HAP-1 (cell line): ENCODE measurements at regions not wholly inside any gene's neighbourhood (a gene's known extent, or its start where the extent isn't known, plus 50 kb on each side); places are given as distances from the start of the nearest gene placed in this dataset.

Source experiments
- DNase-seq, 2 experiments: peaks; one replicate each; pipeline ENCODE4 v3.0.0-alpha.2; 2016 to 2020; ENCODE audit warnings: low spot score in 2 of 2
- H3K27me3 ChIP-seq: fragments of 250-450 bp; sonication (Bioruptor Pico); 2 replicates; pipeline ENCODE4 v1.5.1; 2020; ENCODE audit warnings: low read depth, mild to moderate bottlenecking, moderate library complexity
- H3K36me3 ChIP-seq: fragments of 250-450 bp; sonication (Bioruptor Pico); replicated peaks from 2 replicates; pipeline ENCODE4 v1.5.1; 2020; ENCODE audit warnings: mild to moderate bottlenecking
- H3K4me1 ChIP-seq: fragments of 250-450 bp; sonication (Bioruptor Pico); 2 replicates; pipeline ENCODE4 v1.5.1; 2020; ENCODE audit warnings: mild to moderate bottlenecking
- H3K4me3 ChIP-seq: fragments of 250-450 bp; sonication (Bioruptor Pico); 2 replicates; pipeline ENCODE4 v1.5.1; 2020; ENCODE audit warnings: mild to moderate bottlenecking, moderate library complexity
- H3K9me3 ChIP-seq: fragments of 250-450 bp; sonication (Bioruptor Pico); 2 replicates; pipeline ENCODE4 v1.5.1; 2020; ENCODE audit warnings: mild to moderate bottlenecking, moderate library complexity
- in situ Hi-C: fragments of 300-500 bp; cut with MboI; formaldehyde crosslinking; loops from 3 replicates; pipeline ENCODE4 v1.14.3; 2020; ENCODE audit warnings: low sequenced_read_pairs, inconsistent platforms, mixed read lengths

GRCh38 chr7:130941322-130942210 lies 207.6 kb upstream of the KLF14 start:
- in situ Hi-C loops, result no loop called here
- no peak for DNase-seq
- Histone ChIP-seq H3K27me3 (no peaks in the 10 kb centered on the region), H3K4me1 (peaks cover 12% of the 10 kb centered on the region), H3K36me3 (peaks cover 15% of the 10 kb centered on the region), H3K4me3 (no peak overlapping the region), H3K9me3 (no peaks in the 10 kb centered on the region)

- Histone ChIP-seq H3K4me1 (peaks cover 13% of the 10 kb centered on the region), H3K9me3 (no peaks in the 10 kb centered on the region), H3K36me3 (peaks cover 15% of the 10 kb centered on the region), H3K27me3 (no peaks in the 10 kb centered on the region), H3K4me3 (no peak overlapping the region)
- in situ Hi-C loops, result no loop called here
- no peak for DNase-seq
These were observed 208.4 kb upstream of the KLF14 start for GRCh38 chr7:130942211-130942964.

- Histone ChIP-seq H3K9me3 (no peaks in the 10 kb centered on the region), H3K4me1 (peaks cover 19% of the 10 kb centered on the region), H3K36me3 (peaks cover 15% of the 10 kb centered on the region), H3K27me3 (no peaks in the 10 kb centered on the region), H3K4me3 (no peak overlapping the region)
- in situ Hi-C loops, result no loop called here
- no peak for DNase-seq
These were observed 209.4 kb upstream of the KLF14 start for GRCh38 chr7:130943336-130943901.

- Histone ChIP-seq H3K4me1 (peaks cover 18% of the 10 kb centered on the region), H3K36me3 (peaks cover 15% of the 10 kb centered on the region), H3K4me3 (no peak overlapping the region)
These were observed 210.0 kb upstream of the KLF14 start for GRCh38 chr7:130943981-130944380.

GRCh38 chr7:130944997-130945396 lies 211.0 kb upstream of the KLF14 start:
- H3K36me3 ChIP-seq, result peaks cover 15% of the 10 kb centered on the region
- no peak overlapping the region for H3K4me3 ChIP-seq
- H3K27me3 ChIP-seq, result no peaks in the 10 kb centered on the region

More at GRCh38 chr7:130943981-130944380, 210.0 kb upstream of the KLF14 start:
- in situ Hi-C loops, result no loop called here
- H3K27me3 ChIP-seq, result no peaks in the 10 kb centered on the region
- no peak for DNase-seq
- H3K9me3 ChIP-seq, result no peaks in the 10 kb centered on the region

GRCh38 chr7:130945411-130945811 lies 211.4 kb upstream of the KLF14 start:
- Histone ChIP-seq H3K4me1 (peaks cover 9% of the 10 kb centered on the region), H3K4me3 (no peak overlapping the region), H3K9me3 (no peaks in the 10 kb centered on the region), H3K27me3 (no peaks in the 10 kb centered on the region), H3K36me3 (peaks cover 15% of the 10 kb centered on the region)
- no peak for DNase-seq
- in situ Hi-C loops, result no loop called here

More at GRCh38 chr7:130944997-130945396, 211.0 kb upstream of the KLF14 start:
- Histone ChIP-seq H3K9me3 (no peaks in the 10 kb centered on the region), H3K4me1 (peaks cover 9% of the 10 kb centered on the region)
- no peak for DNase-seq
- in situ Hi-C loops, result no loop called here

- Histone ChIP-seq H3K9me3 (no peaks in the 10 kb centered on the region), H3K4me3 (no peak overlapping the region), H3K4me1 (peaks cover 9% of the 10 kb centered on the region), H3K36me3 (peaks cover 17% of the 10 kb centered on the region), H3K27me3 (no peaks in the 10 kb centered on the region)
- DNase-seq, result no peak
- in situ Hi-C loops, result no loop called here
These were observed 212.1 kb upstream of the KLF14 start for GRCh38 chr7:130946114-130946513.

GRCh38 chr7:130947792-130948580 lies 214.0 kb upstream of the KLF14 start:
- in situ Hi-C loops, result no loop called here
- no peak for DNase-seq

GRCh38 chr7:130948822-130949221 lies 214.8 kb upstream of the KLF14 start:
- peaks cover 25% of the 10 kb centered on the region for H3K4me1 ChIP-seq
- no peaks in the 10 kb centered on the region for H3K9me3 ChIP-seq
- H3K27me3 ChIP-seq, result no peaks in the 10 kb centered on the region
- no peak overlapping the region for H3K4me3 ChIP-seq
- in situ Hi-C loops, result no loop called here
- peaks cover 20% of the 10 kb centered on the region for H3K36me3 ChIP-seq
- no peak for DNase-seq

More at GRCh38 chr7:130947792-130948580, 214.0 kb upstream of the KLF14 start:
- Histone ChIP-seq H3K4me3 (no peak overlapping the region), H3K36me3 (peaks cover 23% of the 10 kb centered on the region), H3K4me1 (peaks cover 17% of the 10 kb centered on the region), H3K27me3 (no peaks in the 10 kb centered on the region), H3K9me3 (no peaks in the 10 kb centered on the region)

GRCh38 chr7:130949550-130949949 lies 215.5 kb upstream of the KLF14 start:
- H3K4me3 ChIP-seq, result no peak overlapping the region
- H3K9me3 ChIP-seq, result no peaks in the 10 kb centered on the region
- H3K36me3 ChIP-seq, result peaks cover 18% of the 10 kb centered on the region
- in situ Hi-C loops, result no loop called here
- no peak for DNase-seq
- H3K4me1 ChIP-seq, result peaks cover 27% of the 10 kb centered on the region
- no peaks in the 10 kb centered on the region for H3K27me3 ChIP-seq

GRCh38 chr7:130950054-130950453 lies 216.0 kb upstream of the KLF14 start:
- in situ Hi-C loops, result no loop called here
- Histone ChIP-seq H3K36me3 (peaks cover 13% of the 10 kb centered on the region), H3K4me1 (peaks cover 27% of the 10 kb centered on the region), H3K4me3 (no peak overlapping the region), H3K27me3 (no peaks in the 10 kb centered on the region), H3K9me3 (no peaks in the 10 kb centered on the region)
- DNase-seq, result no peak

- DNase-seq, result no peak
- in situ Hi-C loops, result no loop called here
- Histone ChIP-seq H3K4me1 (peaks cover 27% of the 10 kb centered on the region), H3K36me3 (peaks cover 12% of the 10 kb centered on the region), H3K27me3 (no peaks in the 10 kb centered on the region), H3K9me3 (no peaks in the 10 kb centered on the region), H3K4me3 (no peak overlapping the region)
These were observed 216.7 kb upstream of the KLF14 start for GRCh38 chr7:130950741-130951140.

GRCh38 chr7:130951303-130951975 lies 217.4 kb upstream of the KLF14 start:
- Histone ChIP-seq H3K4me3 (no peak overlapping the region), H3K36me3 (peaks cover 12% of the 10 kb centered on the region), H3K4me1 (peaks cover 31% of the 10 kb centered on the region), H3K27me3 (no peaks in the 10 kb centered on the region), H3K9me3 (no peaks in the 10 kb centered on the region)
- no peak for DNase-seq
- in situ Hi-C loops, result no loop called here
